Naive B cell (primary cell): ENCODE measurements at regions not wholly inside any gene's neighbourhood (a gene's known extent, or its start where the extent isn't known, plus 50 kb on each side); places are given as distances from the start of the nearest gene placed in this dataset.
"Not testable (repeated sequence)": the region's sequence is repeated elsewhere in the genome, so short reads cannot be mapped to it uniquely, and the experiment has no call there.

Source experiments
- ATAC-seq, 2 donors: fragments of 150-1000 bp; cut with Tn5 transposase; 2 replicates each; pipeline ENCODE4 v1.10.0; 2021; ENCODE audit warnings: low read depth in 2 of 2, mild to moderate bottlenecking in 2 of 2, moderate library complexity in 2 of 2
- DNase-seq: peaks from one replicate; pipeline ENCODE4 v3.0.0; 2022
- H3K27ac Mint-ChIP-seq, 6 donors: one replicate each; pipeline ENCODE4 v1.8.0; 2020 to 2022; ENCODE audit warnings: mild to moderate bottlenecking in 6 of 6, mixed read lengths in 6 of 6, moderate library complexity in 5 of 6, inconsistent platforms in 2 of 6
- H3K27me3 Mint-ChIP-seq, 3 donors: one replicate each; pipeline ENCODE4 v1.8.0; 2021 to 2022; ENCODE audit warnings: mixed read lengths in 3 of 3, mild to moderate bottlenecking in 1 of 3
- H3K36me3 Mint-ChIP-seq, 2 donors: one replicate each; pipeline ENCODE4 v1.8.0; 2020 to 2022; ENCODE audit warnings: mixed read lengths in 2 of 2, inconsistent platforms in 1 of 2, mild to moderate bottlenecking in 1 of 2
- H3K4me1 Mint-ChIP-seq, 3 donors: one replicate each; pipeline ENCODE4 v1.8.0; 2020 to 2022; ENCODE audit warnings: mixed read lengths in 3 of 3, inconsistent platforms in 1 of 3, mild to moderate bottlenecking in 1 of 3, moderate library complexity in 1 of 3
- H3K4me3 Mint-ChIP-seq, 8 donors: one replicate each; pipeline ENCODE4 v1.8.0; 2020 to 2022; ENCODE audit warnings: mild to moderate bottlenecking in 8 of 8, mixed read lengths in 8 of 8, moderate library complexity in 8 of 8, inconsistent platforms in 2 of 8
- H3K9me3 Mint-ChIP-seq, 7 donors: one replicate each; pipeline ENCODE4 v1.8.0; 2020 to 2022; ENCODE audit warnings: mixed read lengths in 7 of 7, mild to moderate bottlenecking in 5 of 7, inconsistent platforms in 2 of 7, moderate library complexity in 1 of 7

DNA sequence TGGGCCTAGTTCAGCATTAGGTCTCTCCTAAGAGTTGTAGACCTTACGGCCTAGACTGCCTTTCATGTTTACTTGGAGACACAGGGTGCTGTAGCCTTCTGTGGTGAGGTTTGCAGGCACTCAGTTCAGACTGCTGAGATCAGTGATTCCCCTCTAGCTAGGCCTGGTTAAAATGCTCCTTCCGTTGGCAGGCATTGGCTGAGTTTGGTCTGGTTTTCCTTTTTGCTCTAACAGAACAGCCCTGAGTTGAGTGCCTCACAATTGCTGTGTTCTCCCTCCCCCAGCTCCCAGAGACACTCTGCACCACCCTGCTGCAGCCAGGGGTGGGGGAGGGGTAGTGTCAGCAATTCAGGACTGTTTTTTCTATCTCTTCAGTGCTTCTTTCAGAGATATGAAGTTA is 178.9 kb upstream of the DYRK2 start:
- Mint-ChIP-seq H3K27me3 (peaks cover 0 to 7% (median 0%) of the 10 kb centered on the region in 3 donors), H3K4me1 (no peaks in the 10 kb centered on the region), H3K9me3 (peaks cover 10 to 30% (median 22%) of the 10 kb centered on the region in 7 donors), H3K36me3 (peaks cover 9 to 19% of the 10 kb centered on the region in 2 donors), H3K27ac (no peak overlapping the region), H3K4me3 (no peak overlapping the region)
- no peak for DNase-seq
- ATAC-seq, result no peak

- H3K4me1 Mint-ChIP-seq, result no peaks in the 10 kb centered on the region
- peaks cover 0 to 3% (median 0%) of the 10 kb centered on the region in 3 donors for H3K27me3 Mint-ChIP-seq
- peaks cover 2 to 11% of the 10 kb centered on the region in 2 donors for H3K36me3 Mint-ChIP-seq
- H3K9me3 Mint-ChIP-seq, result peaks cover 4 to 19% (median 10%) of the 10 kb centered on the region in 7 donors
- ATAC-seq (no peak), DNase-seq (no peak)
- H3K27ac Mint-ChIP-seq, result no peak overlapping the region
- H3K4me3 Mint-ChIP-seq, result no peak overlapping the region
Measured at GRCh38 chr12:67471810-67472209, 176.7 kb upstream of the DYRK2 start.

DNA sequence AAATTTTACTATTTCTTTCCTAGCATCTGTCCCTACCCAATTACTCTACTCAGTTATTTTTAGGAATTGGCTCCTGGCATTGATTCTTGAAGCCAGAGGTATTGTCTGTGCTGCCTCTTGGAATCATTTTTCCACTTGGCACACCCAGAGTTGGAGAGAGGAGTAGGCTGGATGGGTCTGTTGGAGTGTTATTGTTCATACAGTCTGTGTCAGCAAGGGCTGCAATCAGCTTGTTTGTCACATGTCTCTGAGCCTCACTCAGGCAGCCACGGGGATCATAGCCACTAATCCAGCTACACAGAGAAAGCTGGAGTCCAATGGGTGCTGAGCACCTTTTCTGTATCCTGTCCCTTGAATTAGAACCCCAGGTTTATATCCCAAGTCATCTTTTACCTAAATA is 176.0 kb upstream of the DYRK2 start:
- Mint-ChIP-seq H3K27ac (no peak overlapping the region), H3K4me1 (no peaks in the 10 kb centered on the region), H3K36me3 (peaks cover 0 to 3% of the 10 kb centered on the region in 2 donors), H3K27me3 (peaks cover 0 to 3% (median 0%) of the 10 kb centered on the region in 3 donors), H3K4me3 (no peak overlapping the region), H3K9me3 (peaks cover 0 to 12% (median 3%) of the 10 kb centered on the region in 7 donors)
- ATAC-seq (no peak), DNase-seq (no peak)

- no peak overlapping the region for H3K27ac Mint-ChIP-seq
- H3K27me3 Mint-ChIP-seq, result peaks cover 0 to 3% (median 0%) of the 10 kb centered on the region in 3 donors
- no peak overlapping the region for H3K4me3 Mint-ChIP-seq
- no peaks in the 10 kb centered on the region for H3K36me3 Mint-ChIP-seq
- no peaks in the 10 kb centered on the region for H3K9me3 Mint-ChIP-seq
- H3K4me1 Mint-ChIP-seq, result no peaks in the 10 kb centered on the region
- DNase-seq (no peak), ATAC-seq (no peak)
Measured at GRCh38 chr12:67474934-67475620, 173.5 kb upstream of the DYRK2 start.

DNA sequence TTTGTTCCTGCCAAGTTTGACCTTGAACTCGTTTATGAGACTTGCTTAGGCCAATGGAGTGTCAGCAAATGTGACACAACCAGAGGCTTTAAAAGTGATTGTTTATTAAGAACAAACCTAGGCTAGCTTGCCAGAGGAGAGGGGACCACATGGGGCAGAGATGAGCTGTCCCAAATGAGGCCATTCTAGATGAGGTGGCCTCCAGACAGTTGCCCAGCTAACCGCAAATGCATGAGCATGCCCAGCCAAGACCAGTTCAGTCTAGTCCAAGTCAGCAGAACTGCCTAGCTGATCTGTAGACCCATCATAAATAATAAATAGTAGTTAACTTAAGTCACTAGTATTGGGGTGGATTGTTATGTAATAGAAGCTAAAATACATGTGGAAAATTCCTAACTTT is 172.8 kb upstream of the DYRK2 start:
- ATAC-seq (no peak), DNase-seq (no peak)
- H3K27ac Mint-ChIP-seq, result no peak overlapping the region
- no peaks in the 10 kb centered on the region for H3K4me1 Mint-ChIP-seq
- H3K27me3 Mint-ChIP-seq, result peaks cover 0 to 3% (median 0%) of the 10 kb centered on the region in 3 donors
- no peaks in the 10 kb centered on the region for H3K9me3 Mint-ChIP-seq
- no peak overlapping the region for H3K4me3 Mint-ChIP-seq
- H3K36me3 Mint-ChIP-seq, result no peaks in the 10 kb centered on the region

GRCh38 chr12:67477681-67478265 is 170.8 kb upstream of the DYRK2 start:
- no peak overlapping the region for H3K4me3 Mint-ChIP-seq
- no peaks in the 10 kb centered on the region for H3K36me3 Mint-ChIP-seq
- H3K9me3 Mint-ChIP-seq, result no peaks in the 10 kb centered on the region
- H3K27ac Mint-ChIP-seq, result no peak overlapping the region
- no peak for DNase-seq
- ATAC-seq, result no peak
- H3K4me1 Mint-ChIP-seq, result peaks cover 6 to 8% (median 6%) of the 10 kb centered on the region in 3 donors
- H3K27me3 Mint-ChIP-seq, result peaks cover 0 to 7% (median 0%) of the 10 kb centered on the region in 3 donors

DNA sequence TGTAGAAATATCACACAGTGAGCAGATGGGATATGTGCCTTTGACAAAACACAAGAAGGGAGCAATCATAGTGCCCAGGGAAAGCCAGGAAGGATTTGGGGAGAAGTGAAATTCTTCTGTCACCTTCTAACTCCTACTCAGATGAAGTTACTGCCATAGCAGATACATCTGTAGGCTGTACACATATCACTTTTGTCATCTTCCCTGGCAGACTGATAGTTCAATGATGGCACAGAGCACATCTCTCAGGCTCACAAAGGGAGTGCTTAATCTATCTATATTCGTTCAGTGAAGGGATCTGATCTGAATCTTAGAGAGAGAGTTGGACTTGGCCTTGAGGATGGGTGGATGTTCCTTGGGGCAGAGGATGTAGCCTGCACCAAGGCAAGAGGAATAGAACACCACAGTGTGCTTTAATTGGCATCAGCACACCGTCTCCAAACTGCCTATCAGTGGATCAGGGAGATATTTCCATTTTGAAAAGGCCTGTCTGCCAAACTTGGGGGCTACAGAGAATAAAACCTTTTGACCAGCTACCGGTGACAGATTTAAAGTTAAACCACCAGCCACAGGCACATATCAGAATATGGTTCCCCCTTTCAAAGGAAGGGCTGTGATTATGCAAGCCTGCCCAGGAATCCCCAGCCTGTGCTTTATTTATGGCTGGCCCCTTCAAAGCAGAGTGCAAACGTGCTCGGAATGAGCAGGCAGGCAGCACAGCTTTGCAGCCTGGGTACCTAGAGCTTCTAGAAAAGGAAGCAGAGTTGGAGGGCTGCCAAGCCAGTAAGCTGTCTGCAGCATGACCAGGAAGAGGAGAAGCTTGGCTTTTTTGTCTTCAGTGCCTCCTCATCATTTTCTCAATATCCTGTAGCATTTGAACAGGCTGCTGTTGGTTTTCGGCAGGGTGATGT is 165.5 kb upstream of the DYRK2 start:
- peak overlapping the region in 2 of 8 donors; percentile 13 to 62 for H3K4me3 Mint-ChIP-seq
- peak overlapping the region in 2 of 6 donors; percentile 7 to 50 for H3K27ac Mint-ChIP-seq
- peaks cover 0 to 8% of the 10 kb centered on the region in 2 donors for H3K36me3 Mint-ChIP-seq
- DNase-seq (peak; percentile 3), ATAC-seq (peak; percentile 62 to 73)
- peaks cover 18 to 31% (median 24%) of the 10 kb centered on the region in 3 donors for H3K4me1 Mint-ChIP-seq
- H3K27me3 Mint-ChIP-seq, result peaks cover 0 to 4% (median 0%) of the 10 kb centered on the region in 3 donors
- H3K9me3 Mint-ChIP-seq, result peaks cover 0 to 14% (median 10%) of the 10 kb centered on the region in 7 donors

DNA sequence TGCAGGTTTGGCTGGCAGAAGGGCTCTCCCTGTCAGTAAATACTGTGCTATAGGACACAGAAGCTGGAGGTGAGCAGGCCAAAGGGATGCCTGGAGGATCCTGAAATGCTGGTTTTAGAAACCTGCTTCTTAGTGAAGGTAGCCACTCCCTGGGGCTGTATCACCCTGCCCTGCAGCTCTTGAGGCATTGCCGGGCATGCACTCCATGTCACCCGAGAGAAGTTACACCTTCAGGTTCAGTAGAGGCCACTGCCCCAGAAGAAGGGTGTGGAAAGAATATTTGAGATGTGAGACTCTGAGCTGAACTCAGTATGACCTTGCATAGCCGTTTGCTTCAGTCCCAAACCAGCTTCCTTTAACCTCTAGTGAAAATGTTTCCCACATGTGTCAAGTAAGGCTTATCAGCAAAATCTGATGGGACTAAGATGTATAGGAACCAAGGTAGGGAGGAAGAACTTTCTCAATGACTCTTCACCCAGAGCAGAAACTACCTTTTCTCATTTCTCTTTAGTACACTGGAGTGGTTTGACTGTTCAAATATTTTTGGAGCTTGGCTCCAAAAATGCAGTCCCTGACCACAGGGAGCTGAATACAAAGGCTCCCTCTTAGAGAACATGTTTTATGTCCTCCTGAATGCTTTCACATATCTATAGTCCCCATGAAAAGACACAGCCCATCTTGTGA is 164.5 kb upstream of the DYRK2 start:
- Mint-ChIP-seq H3K4me3 (no peak overlapping the region), H3K9me3 (peaks cover 7 to 23% (median 16%) of the 10 kb centered on the region in 7 donors), H3K36me3 (peaks cover 2 to 10% of the 10 kb centered on the region in 2 donors), H3K27ac (peak overlapping the region in 1 of 6 donors; percentile 24), H3K27me3 (peaks cover 0 to 4% (median 0%) of the 10 kb centered on the region in 3 donors), H3K4me1 (peaks cover 18 to 31% (median 24%) of the 10 kb centered on the region in 3 donors)
- DNase-seq, result no peak
- ATAC-seq, result no peak

GRCh38 chr12:67484791-67485480 is 163.6 kb upstream of the DYRK2 start:
- peak overlapping the region in 2 of 6 donors; percentile 8 to 24 for H3K27ac Mint-ChIP-seq
- no peak overlapping the region for H3K4me3 Mint-ChIP-seq
- ATAC-seq (no peak), DNase-seq (no peak)
- peaks cover 14 to 31% (median 23%) of the 10 kb centered on the region in 7 donors for H3K9me3 Mint-ChIP-seq
- H3K27me3 Mint-ChIP-seq, result peaks cover 0 to 4% (median 0%) of the 10 kb centered on the region in 3 donors
- H3K4me1 Mint-ChIP-seq, result peaks cover 18 to 31% (median 24%) of the 10 kb centered on the region in 3 donors
- H3K36me3 Mint-ChIP-seq, result peaks cover 7 to 18% of the 10 kb centered on the region in 2 donors

- no peak overlapping the region for H3K27ac Mint-ChIP-seq
- H3K4me1 Mint-ChIP-seq, result peaks cover 18 to 31% (median 24%) of the 10 kb centered on the region in 3 donors
Measured at GRCh38 chr12:67486671-67487070, 161.9 kb upstream of the DYRK2 start.

GRCh38 chr12:67488349-67488748 is 160.2 kb upstream of the DYRK2 start:
- Mint-ChIP-seq H3K27me3 (peaks cover 0 to 12% (median 9%) of the 10 kb centered on the region in 3 donors), H3K36me3 (peaks cover 7 to 46% of the 10 kb centered on the region in 2 donors), H3K4me3 (peak overlapping the region in 1 of 8 donors; percentile 63), H3K4me1 (peaks cover 6 to 17% (median 12%) of the 10 kb centered on the region in 3 donors), H3K9me3 (peaks cover 28 to 59% (median 51%) of the 10 kb centered on the region in 7 donors)
- not testable (repeated sequence) for DNase-seq, ATAC-seq, H3K27ac Mint-ChIP-seq

More at GRCh38 chr12:67486671-67487070, 161.9 kb upstream of the DYRK2 start:
- H3K36me3 Mint-ChIP-seq, result peaks cover 7 to 32% of the 10 kb centered on the region in 2 donors
- H3K9me3 Mint-ChIP-seq, result peaks cover 18 to 48% (median 39%) of the 10 kb centered on the region in 7 donors
- no peak overlapping the region for H3K4me3 Mint-ChIP-seq
- ATAC-seq, result no peak
- peaks cover 0 to 9% (median 4%) of the 10 kb centered on the region in 3 donors for H3K27me3 Mint-ChIP-seq
- DNase-seq, result no peak

GRCh38 chr12:67489007-67489406 is 159.5 kb upstream of the DYRK2 start:
- peaks cover 5 to 10% (median 6%) of the 10 kb centered on the region in 3 donors for H3K4me1 Mint-ChIP-seq
- ATAC-seq (no peak), DNase-seq (no peak)
- peaks cover 7 to 46% of the 10 kb centered on the region in 2 donors for H3K36me3 Mint-ChIP-seq
- peaks cover 0 to 12% (median 9%) of the 10 kb centered on the region in 3 donors for H3K27me3 Mint-ChIP-seq
- H3K4me3 Mint-ChIP-seq, result peak overlapping the region in 1 of 8 donors; percentile 62
- H3K27ac Mint-ChIP-seq, result no peak overlapping the region
- peaks cover 28 to 59% (median 51%) of the 10 kb centered on the region in 7 donors for H3K9me3 Mint-ChIP-seq
